ENCODE measurements at regions not wholly inside any gene's neighbourhood (a gene's known extent, or its start where the extent isn't known, plus 50 kb on each side); places are given as distances from the start of the nearest gene placed in this dataset.
"Not testable (repeated sequence)": the region's sequence is repeated elsewhere in the genome, so short reads cannot be mapped to it uniquely, and the experiment has no call there.

- DNase-seq (ENCODE audit: low spot score) = no peak
Observed at GRCh38 chr13:65679240-65679639, 1550.9 kb downstream of the PCDH9 start.

GRCh38 chr13:65677906-65678305 lies 1552.2 kb downstream of the PCDH9 start:
- DNase-seq (ENCODE audit: low spot score) = no peak

GRCh38 chr13:65675383-65675782 lies 1554.8 kb downstream of the PCDH9 start:
- DNase-seq (ENCODE audit: low spot score) = not testable (repeated sequence)

- no peak for DNase-seq (ENCODE audit: low spot score)
Observed at GRCh38 chr13:65670014-65670625, 1560.0 kb downstream of the PCDH9 start.

GRCh38 chr13:65660731-65661130 lies 1569.4 kb downstream of the PCDH9 start:
- DNase-seq (ENCODE audit: low spot score) = no peak

- peak; percentile 6 for DNase-seq (ENCODE audit: low spot score)
Observed at GRCh38 chr13:65656740-65657329, 1573.3 kb downstream of the PCDH9 start.

GRCh38 chr13:65653613-65654012 lies 1576.5 kb downstream of the PCDH9 start:
- no peak for DNase-seq (ENCODE audit: low spot score)

- DNase-seq (ENCODE audit: low spot score) = no peak
Observed at GRCh38 chr13:65650321-65650720, 1579.8 kb downstream of the PCDH9 start.

- no peak for DNase-seq (ENCODE audit: low spot score)
Observed at GRCh38 chr13:65642996-65643395, 1587.1 kb downstream of the PCDH9 start.

- no peak for DNase-seq (ENCODE audit: low spot score)
Observed at GRCh38 chr13:65642301-65642700, 1587.8 kb downstream of the PCDH9 start.

GRCh38 chr13:65638572-65639168 lies 1591.5 kb downstream of the PCDH9 start:
- DNase-seq (ENCODE audit: low spot score) = peak; percentile 15

GRCh38 chr13:65633806-65634205 lies 1596.3 kb downstream of the PCDH9 start:
- no peak for DNase-seq (ENCODE audit: low spot score)

- DNase-seq (ENCODE audit: low spot score) = no peak
Observed at GRCh38 chr13:65631078-65631477, 1599.1 kb downstream of the PCDH9 start.

GRCh38 chr13:65629926-65630325 lies 1600.2 kb downstream of the PCDH9 start:
- no peak for DNase-seq (ENCODE audit: low spot score)

GRCh38 chr13:65623148-65623547 lies 1607.0 kb downstream of the PCDH9 start:
- no peak for DNase-seq (ENCODE audit: low spot score)

- no peak for DNase-seq (ENCODE audit: low spot score)
Observed at GRCh38 chr13:65615506-65615905, 1614.6 kb downstream of the PCDH9 start.

GRCh38 chr13:65613004-65613403 lies 1617.1 kb downstream of the PCDH9 start:
- DNase-seq (ENCODE audit: low spot score) = no peak

- DNase-seq (ENCODE audit: low spot score) = no peak
Observed at GRCh38 chr13:65609350-65609749, 1620.8 kb downstream of the PCDH9 start.

- DNase-seq (ENCODE audit: low spot score) = no peak
Observed at GRCh38 chr13:65606622-65607021, 1623.5 kb downstream of the PCDH9 start.

GRCh38 chr13:65605396-65605795 lies 1624.7 kb downstream of the PCDH9 start:
- DNase-seq (ENCODE audit: low spot score) = no peak

GRCh38 chr13:65603160-65603559 lies 1627.0 kb downstream of the PCDH9 start:
- no peak for DNase-seq (ENCODE audit: low spot score)

GRCh38 chr13:65601855-65602254 lies 1628.3 kb downstream of the PCDH9 start:
- DNase-seq (ENCODE audit: low spot score) = no peak

- DNase-seq (ENCODE audit: low spot score) = no peak
Observed at GRCh38 chr13:65600702-65601101, 1629.4 kb downstream of the PCDH9 start.
